Hypothalamus (tissue), 51 donors: ENCODE measurements at regions not wholly inside any gene's neighbourhood (a gene's known extent, or its start where the extent isn't known, plus 50 kb on each side); places are given as distances from the start of the nearest gene placed in this dataset.

ENCODE experiments used
- DNase-seq, 51 donors: peaks; one replicate each; lab custom pipeline; 2025; lab: John Stamatoyannopoulos, UW

GRCh38 chr7:83441-83840, 108.9 kb upstream of the FAM20C start:
- no peak for DNase-seq

DNA sequence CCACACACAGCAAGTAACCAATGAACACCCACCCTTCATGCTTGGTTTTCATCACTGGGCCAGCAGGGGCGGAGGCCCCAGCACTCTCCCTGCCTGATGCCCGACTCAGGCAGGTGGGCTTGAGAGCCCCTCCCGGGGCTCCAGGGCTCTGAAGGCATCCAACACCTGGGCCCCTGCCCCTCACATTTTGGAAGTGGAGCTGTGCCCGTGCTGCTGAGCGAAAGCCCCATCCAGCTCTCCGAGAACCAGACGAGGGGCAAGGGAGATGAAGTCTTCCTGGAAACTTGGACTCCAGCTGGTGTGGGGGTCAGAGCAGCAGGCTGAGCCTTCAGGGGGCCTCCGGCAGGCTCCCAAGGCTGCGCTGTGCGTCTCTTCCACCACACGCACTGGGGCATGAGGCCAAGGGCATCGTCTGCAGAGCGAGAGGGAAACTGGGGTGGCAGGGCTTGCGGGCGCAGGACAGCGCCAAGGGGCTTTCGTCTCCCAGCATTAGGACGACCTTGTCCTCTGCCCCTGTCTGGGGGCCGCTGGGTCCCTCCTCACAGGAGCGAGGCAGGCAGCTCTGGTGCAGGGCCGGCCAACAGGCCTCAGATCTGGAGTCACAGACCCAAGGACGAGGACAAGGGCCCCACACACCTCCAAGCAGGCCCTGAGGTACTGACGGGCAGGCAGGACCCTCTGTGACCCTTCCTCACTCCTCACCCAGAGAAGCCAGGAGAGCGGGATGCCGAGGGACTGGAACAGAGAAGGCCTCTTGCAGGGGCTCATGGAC, 108.3 kb upstream of the FAM20C start:
- DNase-seq: no peak

GRCh38 chr7:84633-85020, 107.7 kb upstream of the FAM20C start:
- DNase-seq: no peak

DNA sequence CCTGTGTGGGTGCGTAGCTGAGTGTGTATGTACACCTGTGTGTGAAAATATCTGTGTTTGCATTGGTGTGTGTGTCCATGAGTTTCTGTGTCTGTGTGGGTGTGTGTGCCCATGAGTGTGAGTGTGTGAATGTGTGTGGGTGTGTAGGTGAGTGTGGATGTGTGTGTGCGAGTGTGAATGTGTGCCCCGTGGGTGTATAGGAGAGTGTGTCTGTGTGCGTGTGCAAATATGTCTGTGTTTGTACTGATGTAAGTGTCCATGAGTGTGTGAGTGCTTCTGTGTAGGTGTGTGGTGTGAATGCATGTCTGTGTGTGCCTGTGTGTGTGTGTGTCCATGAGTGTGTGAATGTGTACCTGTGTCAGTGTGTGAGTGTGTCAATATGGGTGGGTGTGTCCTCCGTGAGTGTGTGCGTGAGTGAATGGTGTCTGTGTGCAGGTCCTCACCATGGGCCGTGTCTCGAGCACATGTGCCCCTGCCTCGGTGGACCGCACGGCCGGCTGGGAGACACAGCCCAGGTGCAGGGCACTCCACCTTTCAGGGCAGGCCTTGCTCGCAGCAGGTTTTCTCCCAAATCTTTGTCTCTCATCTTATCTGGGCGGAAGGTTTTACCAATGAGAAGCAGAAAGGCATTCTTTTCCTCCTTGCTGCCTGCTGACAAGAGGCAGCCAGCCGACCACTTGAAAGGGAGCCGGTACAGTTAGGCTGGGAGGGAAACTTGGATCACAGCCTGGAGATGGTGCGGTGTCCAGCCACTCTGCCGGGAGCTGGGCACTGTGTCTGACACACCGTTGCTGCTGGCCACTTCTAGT, 107.1 kb upstream of the FAM20C start:
- no peak for DNase-seq

GRCh38 chr7:85883-86515, 106.4 kb upstream of the FAM20C start:
- no peak for DNase-seq

GRCh38 chr7:86629-87028, 105.7 kb upstream of the FAM20C start:
- DNase-seq: no peak

- no peak for DNase-seq
Observed at GRCh38 chr7:87047-87446, 105.3 kb upstream of the FAM20C start.

GRCh38 chr7:87671-88070, 104.7 kb upstream of the FAM20C start:
- no peak for DNase-seq

DNA sequence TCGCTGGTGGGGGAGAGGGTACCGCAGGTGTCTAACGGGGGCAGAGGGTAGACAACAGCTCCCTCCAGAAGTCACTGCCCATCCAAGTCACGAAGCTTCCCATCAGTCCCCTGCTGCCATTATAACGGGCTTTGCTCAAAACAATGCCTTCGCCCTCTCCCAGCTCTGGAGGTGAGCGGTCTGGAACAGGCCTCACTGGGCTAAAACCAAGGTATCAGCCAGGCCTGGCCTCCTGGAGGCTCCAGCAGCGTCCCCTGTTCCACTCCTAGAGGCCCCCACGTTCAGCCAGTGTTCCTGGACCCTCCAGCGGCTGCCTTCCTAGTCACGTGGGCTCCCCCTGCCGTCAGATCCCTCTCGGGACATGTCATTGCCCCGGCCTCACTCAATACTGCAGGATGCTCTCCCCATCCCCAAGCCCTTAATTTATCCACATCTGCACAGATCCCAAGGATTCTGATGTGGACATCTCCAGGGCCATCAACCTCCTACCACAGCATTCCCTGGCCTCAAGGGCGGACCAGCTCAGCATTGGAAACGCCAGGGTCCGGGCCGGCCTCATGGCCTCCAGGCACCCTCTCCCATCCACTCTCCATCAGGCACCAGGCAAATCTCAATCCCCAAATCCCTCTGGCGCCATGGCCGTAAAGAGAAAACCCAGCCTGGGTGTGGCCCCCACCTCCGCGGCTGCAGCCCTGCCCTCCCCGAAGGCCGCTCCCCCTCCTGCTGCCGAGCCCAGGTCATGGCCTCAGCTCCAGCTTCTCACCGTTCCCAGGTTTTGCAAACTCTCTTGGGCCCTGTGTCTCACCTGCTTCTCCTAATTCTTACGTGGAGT, 104.1 kb upstream of the FAM20C start:
- DNase-seq: no peak

GRCh38 chr7:88927-89231, 103.5 kb upstream of the FAM20C start:
- DNase-seq: no peak

GRCh38 chr7:89232-90019, 102.9 kb upstream of the FAM20C start:
- peak in 2 of 51 donors; percentile 31 to 56 for DNase-seq

GRCh38 chr7:90111-91063, 102.0 kb upstream of the FAM20C start:
- no peak for DNase-seq

DNA sequence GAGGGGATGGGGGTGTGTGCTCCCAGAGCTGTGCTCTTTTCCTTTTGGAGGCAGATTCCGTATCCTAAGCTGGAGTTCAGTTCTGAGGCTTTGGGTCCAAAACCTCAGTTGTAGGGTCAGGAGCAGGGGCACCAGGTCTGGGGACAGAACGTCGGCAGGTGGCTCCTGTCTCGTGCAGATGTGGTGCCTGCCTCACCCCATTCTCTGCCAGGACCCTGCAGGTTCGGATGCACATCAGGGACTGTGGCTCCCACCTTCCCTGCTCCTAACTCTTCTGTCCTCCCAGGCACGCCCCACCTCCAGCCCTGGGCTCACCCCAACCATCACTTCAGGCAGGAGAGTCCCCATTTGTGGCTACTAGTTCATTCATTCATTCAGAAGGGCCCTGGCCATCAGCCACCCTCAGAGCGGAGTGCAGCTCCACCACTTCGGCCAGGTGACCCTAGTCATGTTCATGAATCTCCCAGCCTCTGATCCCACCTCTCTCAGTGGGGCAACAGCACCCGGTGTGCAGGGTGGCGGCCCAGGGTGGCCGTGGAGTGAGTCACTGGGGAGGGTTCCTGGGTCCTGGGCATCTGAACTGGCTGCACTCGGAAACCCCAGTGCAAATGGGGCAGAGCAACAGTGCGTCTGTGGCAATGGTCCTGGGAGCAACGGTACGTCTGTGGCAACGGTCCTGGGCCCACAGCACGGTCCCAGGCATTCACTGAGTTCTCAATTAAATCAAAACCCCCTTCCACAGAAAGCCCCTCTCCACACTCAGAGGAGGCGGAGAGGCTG, 100.8 kb upstream of the FAM20C start:
- DNase-seq: no peak

GRCh38 chr7:92231-92674, 100.1 kb upstream of the FAM20C start:
- no peak for DNase-seq

DNA sequence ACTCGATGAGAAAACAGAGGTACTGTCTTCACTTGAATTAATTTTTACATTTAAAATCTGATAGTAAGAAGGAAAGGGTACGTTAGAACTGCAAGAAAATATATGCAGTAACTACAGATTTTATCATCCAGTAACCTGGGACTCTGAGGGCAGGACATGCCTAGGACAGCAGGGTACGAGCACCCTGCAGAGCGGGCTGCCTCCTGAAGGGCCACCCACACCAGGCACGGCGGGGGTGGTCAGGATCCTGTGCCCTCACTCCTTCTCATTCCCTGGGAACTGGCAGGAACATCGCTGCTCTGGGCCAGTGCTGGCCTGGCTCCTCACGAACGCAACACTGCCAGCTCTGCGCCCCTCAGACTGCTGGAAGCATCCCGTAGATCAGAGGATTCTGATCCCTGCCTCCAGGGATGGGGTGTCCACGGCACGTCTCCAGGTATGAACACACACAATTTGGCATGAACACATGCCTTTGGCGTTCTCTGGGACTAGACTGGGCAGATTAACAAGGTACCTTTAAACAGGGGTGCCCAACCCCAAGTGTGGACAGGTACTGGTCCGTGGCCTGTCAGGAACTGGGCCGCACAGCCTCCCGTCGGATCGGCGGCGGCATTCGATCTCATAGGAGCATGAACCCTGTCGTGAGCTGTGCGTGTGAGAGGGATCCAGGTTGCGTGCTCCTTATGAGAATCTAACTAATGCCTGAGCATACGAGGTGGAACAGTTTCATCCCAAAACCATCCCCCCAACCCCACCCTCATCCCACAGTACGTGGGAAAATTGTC, 99.3 kb upstream of the FAM20C start:
- no peak for DNase-seq

DNA sequence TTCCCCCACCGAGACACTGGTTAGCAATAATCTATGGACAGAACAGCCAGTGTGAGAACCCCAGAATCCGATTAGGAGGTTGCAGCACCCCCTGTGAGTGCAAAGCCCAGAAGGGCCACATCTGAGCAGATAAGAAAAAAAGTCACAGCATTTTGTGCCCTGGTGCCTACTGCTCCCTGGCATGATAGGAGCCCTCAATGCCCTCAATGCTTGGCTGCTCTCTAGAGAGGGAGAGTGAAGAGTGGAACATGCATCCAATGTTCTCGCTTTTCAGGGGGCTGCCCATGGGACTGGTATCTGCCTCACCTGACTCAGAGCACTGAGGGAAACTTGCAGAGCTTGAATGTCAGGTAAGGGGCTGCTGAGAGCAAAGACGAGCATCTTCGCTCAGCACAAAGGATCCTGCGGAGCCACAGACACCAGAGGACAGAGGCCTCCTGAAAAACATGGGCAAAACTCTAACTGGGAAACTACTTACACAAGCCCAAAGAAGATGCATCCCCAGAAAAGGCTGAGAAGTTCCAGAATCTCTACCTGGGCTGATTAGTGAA, 98.0 kb upstream of the FAM20C start:
- DNase-seq: no peak
